GM12873 (cell line): ENCODE measurements at regions not wholly inside any gene's neighbourhood (a gene's known extent, or its start where the extent isn't known, plus 50 kb on each side); places are given as distances from the start of the nearest gene placed in this dataset.

Experiments used
- CTCF ChIP-seq: IDR thresholded peaks from 2 replicates; pipeline ENCODE4 v1.5.1; 2012; ENCODE audit warnings: low read depth, mild to moderate bottlenecking, moderate library complexity, low read length, control low read depth; ENCODE audit not compliant: insufficient read depth; ENCODE audit errors: missing control alignments

- TF ChIP-seq CTCF = no peak
Measured at GRCh38 chr4:156547439-156547838, 424.2 kb downstream of the PDGFC start.

GRCh38 chr4:156545003-156545785 lies 426.4 kb downstream of the PDGFC start:
- no peak for TF ChIP-seq CTCF

- TF ChIP-seq CTCF = no peak
Measured at GRCh38 chr4:156539376-156539775, 432.2 kb downstream of the PDGFC start.

GRCh38 chr4:156538651-156539257 lies 432.8 kb downstream of the PDGFC start:
- no peak for TF ChIP-seq CTCF

GRCh38 chr4:156538210-156538609 lies 433.4 kb downstream of the PDGFC start:
- TF ChIP-seq CTCF = no peak

- no peak for TF ChIP-seq CTCF
Measured at GRCh38 chr4:156537286-156537685, 434.3 kb downstream of the PDGFC start.

GRCh38 chr4:156536661-156537060 lies 434.9 kb downstream of the PDGFC start:
- TF ChIP-seq CTCF = no peak
